Left lung (tissue), 4 donors: ENCODE measurements at regions not wholly inside any gene's neighbourhood (a gene's known extent, or its start where the extent isn't known, plus 50 kb on each side); places are given as distances from the start of the nearest gene placed in this dataset.

ENCODE experiments used
- ATAC-seq: fragments of 200-7000 bp; cut with Tn5 transposase; one replicate; pipeline ENCODE4 v1.9.1; 2020; ENCODE audit warnings: moderate library complexity
- DNase-seq, 4 donors: peaks; one replicate each; pipeline ENCODE4 v3.0.0-alpha.2; 2013 to 2020
- H3K27ac ChIP-seq, 2 donors: fragments of 200-600 bp; sonication (generic) in 1 of 2; one replicate each; pipeline versions ENCODE4 v1.5.0 to v1.8.0; 2020 to 2021
- H3K27me3 ChIP-seq, 2 donors: fragments of 200-600 bp; sonication (generic) in 1 of 2; one replicate each; pipeline versions ENCODE4 v1.5.0 to v1.8.0; 2020 to 2021
- H3K36me3 ChIP-seq, 2 donors: fragments of 200-600 bp; sonication (generic) in 1 of 2; one replicate each; pipeline versions ENCODE4 v1.5.0 to v1.8.0; 2020 to 2021
- H3K4me1 ChIP-seq, 2 donors: fragments of 200-600 bp; one replicate each; pipeline ENCODE4 v1.8.0; 2021
- H3K4me3 ChIP-seq, 2 donors: fragments of 200-600 bp; sonication (generic) in 1 of 2; one replicate each; pipeline versions ENCODE4 v1.5.0 to v1.8.0; 2020 to 2021; ENCODE audit warnings: mild to moderate bottlenecking in 1 of 2
- H3K9me3 ChIP-seq, 2 donors: fragments of 200-600 bp; sonication (generic) in 1 of 2; one replicate each; pipeline versions ENCODE4 v1.5.0 to v1.8.0; 2020 to 2021
- intact Hi-C, 2 donors: fragments of 100-400 bp; cut with DNase I; formaldehyde crosslinking; loops; one replicate each; pipeline versions ENCODE4 v1.11.2 to v1.14.2; 2022
- TF ChIP-seq, protein P1 (sequence below), 2 donors: fragments of 200-600 bp; sonication (generic) in 1 of 2; IDR thresholded peaks; one replicate each; pipeline versions ENCODE4 v1.5.0 to v1.8.0; 2021; ENCODE audit warnings: antibody characterized with exemption in 2 of 2
- donor health status: DM: no; HTN: yes; CAD: no.
- donor health status: DM: no; HTN: no; CAD: no.

DNA sequence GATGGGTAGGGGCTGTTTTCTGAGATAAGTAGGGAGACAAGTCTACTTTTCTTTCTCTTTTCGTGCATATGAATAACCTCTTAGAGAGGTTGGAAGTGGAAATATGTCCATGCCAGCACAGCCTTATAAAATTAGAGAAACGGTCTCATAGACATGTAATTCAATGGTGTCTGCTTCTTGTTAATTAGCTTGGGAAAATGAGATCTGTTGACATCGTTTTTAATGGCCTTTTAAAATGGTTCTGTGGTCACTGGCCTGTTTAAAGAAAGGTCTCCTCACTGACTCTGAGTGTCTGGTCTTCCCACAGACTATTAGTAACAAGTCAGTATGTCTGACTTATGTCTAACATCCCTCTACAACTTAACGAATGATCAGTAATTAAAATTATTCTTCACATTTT is 487.1 kb downstream of the SLITRK6 start:
- TF ChIP-seq, protein P1, sequence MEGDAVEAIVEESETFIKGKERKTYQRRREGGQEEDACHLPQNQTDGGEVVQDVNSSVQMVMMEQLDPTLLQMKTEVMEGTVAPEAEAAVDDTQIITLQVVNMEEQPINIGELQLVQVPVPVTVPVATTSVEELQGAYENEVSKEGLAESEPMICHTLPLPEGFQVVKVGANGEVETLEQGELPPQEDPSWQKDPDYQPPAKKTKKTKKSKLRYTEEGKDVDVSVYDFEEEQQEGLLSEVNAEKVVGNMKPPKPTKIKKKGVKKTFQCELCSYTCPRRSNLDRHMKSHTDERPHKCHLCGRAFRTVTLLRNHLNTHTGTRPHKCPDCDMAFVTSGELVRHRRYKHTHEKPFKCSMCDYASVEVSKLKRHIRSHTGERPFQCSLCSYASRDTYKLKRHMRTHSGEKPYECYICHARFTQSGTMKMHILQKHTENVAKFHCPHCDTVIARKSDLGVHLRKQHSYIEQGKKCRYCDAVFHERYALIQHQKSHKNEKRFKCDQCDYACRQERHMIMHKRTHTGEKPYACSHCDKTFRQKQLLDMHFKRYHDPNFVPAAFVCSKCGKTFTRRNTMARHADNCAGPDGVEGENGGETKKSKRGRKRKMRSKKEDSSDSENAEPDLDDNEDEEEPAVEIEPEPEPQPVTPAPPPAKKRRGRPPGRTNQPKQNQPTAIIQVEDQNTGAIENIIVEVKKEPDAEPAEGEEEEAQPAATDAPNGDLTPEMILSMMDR (IDR thresholded peaks at IDR 0.05) = no peak
- H3K4me3 ChIP-seq = no peak overlapping the region
- intact Hi-C loops = no loop called here
- DNase-seq (no peak), ATAC-seq (no peak)
- H3K27me3 ChIP-seq = no peaks in the 10 kb centered on the region
- H3K9me3 ChIP-seq = peaks cover 0 to 7% of the 10 kb centered on the region in 2 donors
- no peak overlapping the region for H3K27ac ChIP-seq
- H3K4me1 ChIP-seq = no peaks in the 10 kb centered on the region
- no peaks in the 10 kb centered on the region for H3K36me3 ChIP-seq

DNA sequence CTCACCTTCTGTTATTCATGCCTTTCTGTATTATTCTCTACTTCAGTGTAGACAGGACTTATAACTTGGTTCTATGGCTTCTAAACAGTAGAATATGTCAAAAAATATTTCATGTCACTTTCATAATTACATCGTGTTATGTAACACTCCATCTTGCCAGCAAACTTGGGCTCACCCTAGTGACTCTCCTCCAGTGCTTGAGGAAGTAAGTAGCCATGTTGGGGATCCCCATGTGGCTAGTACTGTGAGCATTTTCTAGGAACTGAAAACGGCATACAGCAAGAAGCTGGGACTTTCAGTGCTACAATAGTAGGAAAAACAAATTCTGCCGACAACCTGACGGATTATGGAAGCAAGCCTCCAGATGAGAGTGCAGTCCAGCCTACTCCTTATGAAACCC is 495.6 kb downstream of the SLITRK6 start:
- no peak for ATAC-seq
- TF ChIP-seq, protein P1 (IDR thresholded peaks at IDR 0.05) = no peak
- Histone ChIP-seq H3K9me3 (no peaks in the 10 kb centered on the region), H3K27me3 (no peaks in the 10 kb centered on the region), H3K36me3 (no peaks in the 10 kb centered on the region), H3K4me3 (no peak overlapping the region), H3K27ac (no peak overlapping the region), H3K4me1 (no peaks in the 10 kb centered on the region)
- intact Hi-C loops = no loop called here
- no peak for DNase-seq

DNA sequence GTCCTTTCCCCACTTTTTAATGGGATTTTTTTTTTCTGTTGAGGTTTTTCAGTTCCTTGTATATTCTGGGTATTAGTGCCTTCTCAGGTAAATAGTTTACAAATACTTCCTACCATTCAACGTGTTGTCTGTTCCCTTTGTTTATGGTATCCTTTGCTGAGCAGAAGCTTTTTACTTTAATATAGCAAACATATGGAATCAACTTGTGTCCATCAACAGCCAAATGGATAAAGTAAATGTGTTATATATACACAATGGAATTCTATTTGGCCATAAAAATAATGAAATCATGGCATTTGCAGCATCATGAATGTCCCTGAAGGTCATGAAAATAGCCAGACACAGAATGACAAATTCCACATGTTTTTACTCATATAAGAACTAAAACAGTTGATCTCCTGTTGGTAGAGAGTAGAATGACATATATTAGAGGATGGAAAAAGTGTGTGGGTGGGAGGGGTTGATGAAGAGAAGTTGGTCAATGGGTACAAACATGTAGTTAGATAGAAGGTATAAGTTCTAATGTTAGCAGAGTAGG is 500.8 kb downstream of the SLITRK6 start:
- TF ChIP-seq, protein P1 (IDR thresholded peaks at IDR 0.05) = no peak
- ATAC-seq = no peak
- intact Hi-C loops = no loop called here
- Histone ChIP-seq H3K4me1 (no peaks in the 10 kb centered on the region), H3K4me3 (no peak overlapping the region), H3K9me3 (no peaks in the 10 kb centered on the region), H3K27me3 (no peaks in the 10 kb centered on the region), H3K36me3 (no peaks in the 10 kb centered on the region), H3K27ac (no peak overlapping the region)
- DNase-seq = no peak

DNA sequence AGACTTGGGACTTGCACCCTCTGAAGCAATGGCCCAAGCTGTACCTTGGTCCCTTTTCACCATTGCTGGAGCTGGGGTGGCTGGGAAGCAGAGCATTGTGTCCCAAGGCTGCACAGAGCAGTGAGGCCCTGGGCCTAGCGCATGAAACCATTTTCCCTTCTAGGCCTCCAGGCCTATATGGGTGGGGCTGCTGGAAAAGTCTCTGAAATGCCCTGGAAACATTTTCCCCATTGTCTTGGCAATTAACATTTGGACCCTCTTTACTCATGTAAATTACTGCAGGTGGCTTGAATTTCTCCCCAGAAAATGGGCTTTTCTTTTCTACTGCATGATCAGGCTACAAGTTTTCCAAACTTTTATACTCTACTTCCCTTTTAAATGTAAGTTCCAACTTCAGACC is 510.5 kb downstream of the SLITRK6 start:
- intact Hi-C loops = no loop called here
- H3K4me3 ChIP-seq = no peak overlapping the region
- H3K27ac ChIP-seq = no peak overlapping the region
- H3K27me3 ChIP-seq = no peaks in the 10 kb centered on the region
- TF ChIP-seq, protein P1 (IDR thresholded peaks at IDR 0.05) = no peak
- peaks cover 0 to 3% of the 10 kb centered on the region in 2 donors for H3K9me3 ChIP-seq
- H3K4me1 ChIP-seq = no peaks in the 10 kb centered on the region
- H3K36me3 ChIP-seq = no peaks in the 10 kb centered on the region
- DNase-seq (peak in 1 of 4 donors; percentile 15), ATAC-seq (no peak)

DNA sequence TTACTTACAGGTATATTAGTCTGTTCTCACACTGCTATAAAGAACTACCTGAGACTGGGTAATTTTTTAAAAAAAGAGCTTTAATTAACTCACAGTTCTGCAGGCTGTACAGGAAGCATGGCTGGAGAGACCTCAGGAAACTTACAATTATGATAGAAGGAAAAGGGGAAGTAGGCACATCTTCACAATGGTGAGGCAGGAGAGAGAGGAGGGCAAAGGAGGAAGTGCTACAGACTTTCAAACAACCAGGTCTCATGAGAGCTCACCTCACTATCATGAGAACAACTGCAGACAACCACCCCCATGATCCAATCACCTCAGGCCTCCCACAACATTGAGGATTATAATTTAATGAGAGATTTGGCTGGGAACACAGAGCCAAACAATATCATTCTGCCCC is 511.7 kb downstream of the SLITRK6 start:
- ATAC-seq (no peak), DNase-seq (no peak)
- H3K36me3 ChIP-seq = no peaks in the 10 kb centered on the region
- intact Hi-C loops = no loop called here
- H3K9me3 ChIP-seq = peaks cover 0 to 3% of the 10 kb centered on the region in 2 donors
- H3K4me3 ChIP-seq = no peak overlapping the region
- TF ChIP-seq, protein P1 (IDR thresholded peaks at IDR 0.05) = no peak
- no peak overlapping the region for H3K27ac ChIP-seq
- H3K4me1 ChIP-seq = no peaks in the 10 kb centered on the region
- H3K27me3 ChIP-seq = no peaks in the 10 kb centered on the region
